CD4-positive, alpha-beta memory T cell (primary cell): ENCODE measurements at regions not wholly inside any gene's neighbourhood (a gene's known extent, or its start where the extent isn't known, plus 50 kb on each side); places are given as distances from the start of the nearest gene placed in this dataset.

Experiments used
- CTCF ChIA-PET: fragments of 350-600 bp; sonication (Branson Sonifier 250); formaldehyde crosslinking; loops from one replicate; lab custom pipeline; 2021; ENCODE audit warnings: inconsistent platforms; ENCODE audit not compliant: partially characterized antibody; lab: Charles Lee
- POLR2A ChIA-PET: fragments of 350-600 bp; sonication (Branson Sonifier 250); formaldehyde crosslinking; loops from one replicate; lab custom pipeline; 2021; ENCODE audit not compliant: partially characterized antibody; lab: Charles Lee
- DNase-seq, 5 donors: peaks; one replicate each; pipeline versions ENCODE4 v3.0.0 to v3.0.0-alpha.2; 2020 to 2022; ENCODE audit warnings: mixed read lengths in 1 of 5
- H3K27ac ChIP-seq: one replicate; pipeline ENCODE4 v1.7.0; 2013; ENCODE audit warnings: low read depth, low read length
- H3K27me3 ChIP-seq: 2 replicates; pipeline ENCODE4 v1.7.0; 2013; ENCODE audit warnings: mild to moderate bottlenecking, low read length, moderate library complexity; ENCODE audit not compliant: insufficient read depth
- H3K36me3 ChIP-seq: 2 replicates; pipeline ENCODE4 v1.7.0; 2013; ENCODE audit warnings: mild to moderate bottlenecking, low read length, moderate library complexity; ENCODE audit not compliant: insufficient read depth
- H3K4me1 ChIP-seq: 2 replicates; pipeline ENCODE4 v1.7.0; 2013; ENCODE audit warnings: mild to moderate bottlenecking, low read length, moderate library complexity; ENCODE audit not compliant: insufficient read depth
- H3K4me3 ChIP-seq, 2 donors: one replicate each; pipeline ENCODE4 v1.7.0; 2013; ENCODE audit warnings: low read length in 2 of 2, mild to moderate bottlenecking in 1 of 2
- H3K9me3 ChIP-seq, 2 donors: one replicate each; pipeline ENCODE4 v1.7.0; 2013; ENCODE audit warnings: low read length in 2 of 2, control low read depth in 1 of 2; ENCODE audit not compliant: control insufficient read depth in 1 of 2
- H3K27ac Mint-ChIP-seq, 7 donors: one replicate each; pipeline ENCODE4 v1.8.0; 2020 to 2021; ENCODE audit warnings: mixed read lengths in 7 of 7, mild to moderate bottlenecking in 6 of 7, inconsistent platforms in 3 of 7, moderate library complexity in 3 of 7
- H3K27me3 Mint-ChIP-seq, 2 donors: one replicate each; pipeline ENCODE4 v1.8.0; 2020 to 2021; ENCODE audit warnings: mixed read lengths in 2 of 2
- H3K36me3 Mint-ChIP-seq, 2 donors: one replicate each; pipeline ENCODE4 v1.8.0; 2020 to 2021; ENCODE audit warnings: mixed read lengths in 2 of 2, inconsistent platforms in 1 of 2, mild to moderate bottlenecking in 1 of 2
- H3K4me1 Mint-ChIP-seq, 4 donors: one replicate each; pipeline ENCODE4 v1.8.0; 2020 to 2021; ENCODE audit warnings: mixed read lengths in 4 of 4, mild to moderate bottlenecking in 1 of 4
- H3K4me3 Mint-ChIP-seq, 8 donors: one replicate each; pipeline ENCODE4 v1.8.0; 2020 to 2021; ENCODE audit warnings: mixed read lengths in 8 of 8, mild to moderate bottlenecking in 7 of 8, moderate library complexity in 6 of 8, inconsistent platforms in 3 of 8
- H3K9me3 Mint-ChIP-seq, 8 donors: one replicate each; pipeline ENCODE4 v1.8.0; 2020 to 2021; ENCODE audit warnings: mixed read lengths in 8 of 8, mild to moderate bottlenecking in 5 of 8, inconsistent platforms in 3 of 8, moderate library complexity in 1 of 8
- intact Hi-C: fragments of 100-400 bp; cut with micrococcal nuclease; formaldehyde crosslinking; loops from one replicate; pipeline ENCODE4 v1.15.1; 2023

DNA sequence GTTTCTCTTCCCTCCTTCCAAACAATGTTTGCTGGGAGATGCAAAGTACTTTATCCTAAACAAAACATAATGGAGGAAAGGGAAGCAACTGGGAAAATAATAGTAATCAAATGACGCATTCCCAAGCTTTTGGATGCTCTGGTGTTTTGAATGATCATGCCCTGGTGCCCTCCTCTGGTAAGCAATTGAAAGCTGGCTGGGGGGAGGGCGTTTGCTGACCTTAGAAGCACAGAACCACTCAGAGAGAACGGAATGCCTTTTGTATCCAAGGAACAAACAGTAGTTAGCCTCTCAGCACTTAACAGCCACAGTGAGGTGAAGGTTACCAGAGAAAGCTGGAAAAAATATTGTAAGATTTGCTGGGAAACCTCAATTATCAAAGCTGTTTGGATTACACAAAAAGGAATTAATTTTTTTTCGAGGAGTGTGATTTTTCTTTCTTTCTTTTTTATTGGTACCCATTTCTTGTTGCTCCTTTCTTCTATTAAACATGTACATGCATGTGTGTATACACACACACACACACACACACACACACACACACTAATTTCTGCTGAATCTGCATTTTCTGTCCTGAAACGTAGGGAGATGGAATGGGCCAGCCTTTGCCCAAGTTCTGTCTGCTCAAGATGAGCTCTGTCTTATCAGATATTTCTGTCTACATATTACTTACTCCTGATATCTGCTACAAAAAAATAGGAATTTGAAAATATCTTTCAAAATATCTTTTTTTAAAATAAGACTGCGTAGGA is 155.8 kb upstream of the IGFBP7 start:
- Histone ChIP-seq H3K9me3 (no peaks in the 10 kb centered on the region), H3K36me3 (no peaks in the 10 kb centered on the region), H3K27me3 (no peaks in the 10 kb centered on the region), H3K4me1 (no peaks in the 10 kb centered on the region), H3K27ac (no peak overlapping the region), H3K4me3 (no peak overlapping the region)
- ChIA-PET CTCF (no interaction called here), POLR2A (no interaction called here)
- Mint-ChIP-seq H3K4me3 (no peak overlapping the region), H3K27ac (no peak overlapping the region), H3K9me3 (peaks cover 0 to 16% (median 7%) of the 10 kb centered on the region in 8 donors), H3K36me3 (no peaks in the 10 kb centered on the region), H3K4me1 (no peaks in the 10 kb centered on the region), H3K27me3 (peaks cover 0 to 3% of the 10 kb centered on the region in 2 donors)
- intact Hi-C loops: no loop called here
- no peak for DNase-seq

DNA sequence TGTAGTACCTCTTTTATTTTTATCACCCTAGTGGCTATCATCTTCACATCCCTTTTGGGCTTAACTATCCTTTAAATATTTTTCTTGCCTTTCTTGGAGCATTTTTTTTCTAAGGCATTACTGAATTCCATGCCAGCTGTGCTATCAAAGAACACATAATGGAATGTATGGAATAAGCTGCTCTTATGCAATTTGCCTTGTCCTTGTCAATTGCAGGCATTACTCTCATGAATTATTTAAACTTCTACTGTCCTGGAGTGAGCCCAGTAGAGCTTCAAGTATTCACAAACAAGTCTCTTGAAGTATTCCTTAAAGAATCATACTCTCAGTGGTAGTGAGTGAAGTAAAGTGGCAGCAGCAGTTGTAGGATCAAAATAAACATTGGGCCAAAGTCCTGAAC is 144.6 kb upstream of the IGFBP7 start:
- H3K4me3 Mint-ChIP-seq: no peak overlapping the region
- no peak overlapping the region for H3K27ac Mint-ChIP-seq
- Histone ChIP-seq H3K27me3 (no peaks in the 10 kb centered on the region), H3K4me1 (no peaks in the 10 kb centered on the region), H3K4me3 (no peak overlapping the region), H3K27ac (no peak overlapping the region), H3K9me3 (no peaks in the 10 kb centered on the region), H3K36me3 (no peaks in the 10 kb centered on the region)
- H3K4me1 Mint-ChIP-seq: no peaks in the 10 kb centered on the region
- POLR2A ChIA-PET: no interaction called here
- no peak for DNase-seq
- no peaks in the 10 kb centered on the region for H3K36me3 Mint-ChIP-seq
- intact Hi-C loops: no loop called here
- H3K27me3 Mint-ChIP-seq: no peaks in the 10 kb centered on the region
- CTCF ChIA-PET: no interaction called here
- peaks cover 0 to 10% (median 2%) of the 10 kb centered on the region in 8 donors for H3K9me3 Mint-ChIP-seq

DNA sequence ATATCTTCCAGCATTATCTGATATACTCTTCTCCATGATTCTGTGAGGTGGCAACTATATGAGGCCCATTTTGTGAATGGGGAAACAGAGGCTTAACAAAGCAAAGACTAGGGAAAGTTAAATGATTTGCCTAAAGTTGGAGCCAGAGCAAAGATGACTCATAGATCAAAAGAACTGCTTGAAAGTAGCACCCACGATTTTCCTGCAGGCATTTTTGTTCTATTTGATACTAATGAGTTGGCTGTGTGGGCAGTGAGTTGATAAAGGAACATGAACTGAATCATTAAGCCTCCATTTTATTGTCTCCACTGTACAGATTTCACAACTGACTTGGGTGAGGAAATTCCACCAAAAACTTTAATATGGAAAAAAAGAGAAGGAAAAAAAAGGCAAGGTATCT is 138.9 kb upstream of the IGFBP7 start:
- Histone ChIP-seq H3K4me1 (no peaks in the 10 kb centered on the region), H3K27me3 (no peaks in the 10 kb centered on the region), H3K36me3 (no peaks in the 10 kb centered on the region), H3K27ac (no peak overlapping the region), H3K4me3 (no peak overlapping the region), H3K9me3 (no peaks in the 10 kb centered on the region)
- POLR2A ChIA-PET: no interaction called here
- Mint-ChIP-seq H3K36me3 (no peaks in the 10 kb centered on the region), H3K4me3 (no peak overlapping the region), H3K27me3 (no peaks in the 10 kb centered on the region), H3K27ac (no peak overlapping the region), H3K9me3 (peaks cover 0 to 5% (median 2%) of the 10 kb centered on the region in 8 donors), H3K4me1 (no peaks in the 10 kb centered on the region)
- DNase-seq: no peak
- CTCF ChIA-PET: no interaction called here
- intact Hi-C loops: no loop called here

DNA sequence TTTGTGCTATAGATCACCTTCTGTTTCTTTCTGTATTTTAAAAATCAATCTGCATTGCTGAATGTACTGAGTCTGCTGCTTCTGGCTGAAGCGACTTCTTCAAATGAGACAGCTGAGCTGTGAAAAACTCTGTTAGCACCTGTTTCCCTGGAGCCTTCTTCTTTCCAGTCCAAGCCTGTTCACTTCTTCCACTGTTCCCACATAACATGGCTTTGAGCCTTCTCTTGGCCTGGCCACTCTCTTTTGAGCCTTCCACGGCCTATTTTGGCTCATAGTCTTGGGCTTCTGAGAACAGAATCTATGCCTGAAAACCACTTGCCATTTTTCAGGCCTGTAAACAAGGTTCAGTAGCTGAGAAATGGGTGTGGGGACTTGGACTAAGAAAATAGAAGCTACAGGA is 132.9 kb upstream of the IGFBP7 start:
- H3K4me1 ChIP-seq: no peaks in the 10 kb centered on the region
- ChIA-PET POLR2A (no interaction called here), CTCF (no interaction called here)
- no peak overlapping the region for H3K4me3 Mint-ChIP-seq
- H3K27me3 Mint-ChIP-seq: peaks cover 2% of the 10 kb centered on the region in 2 donors
- no peak for DNase-seq
- no peaks in the 10 kb centered on the region for H3K27me3 ChIP-seq
- H3K27ac Mint-ChIP-seq: no peak overlapping the region
- no peak overlapping the region for H3K27ac ChIP-seq
- H3K9me3 ChIP-seq: no peaks in the 10 kb centered on the region
- no peak overlapping the region for H3K4me3 ChIP-seq
- H3K9me3 Mint-ChIP-seq: peaks cover 0 to 5% (median under 1%) of the 10 kb centered on the region in 8 donors
- intact Hi-C loops: no loop called here
- no peaks in the 10 kb centered on the region for H3K36me3 Mint-ChIP-seq
- no peaks in the 10 kb centered on the region for H3K36me3 ChIP-seq
- H3K4me1 Mint-ChIP-seq: no peaks in the 10 kb centered on the region

DNA sequence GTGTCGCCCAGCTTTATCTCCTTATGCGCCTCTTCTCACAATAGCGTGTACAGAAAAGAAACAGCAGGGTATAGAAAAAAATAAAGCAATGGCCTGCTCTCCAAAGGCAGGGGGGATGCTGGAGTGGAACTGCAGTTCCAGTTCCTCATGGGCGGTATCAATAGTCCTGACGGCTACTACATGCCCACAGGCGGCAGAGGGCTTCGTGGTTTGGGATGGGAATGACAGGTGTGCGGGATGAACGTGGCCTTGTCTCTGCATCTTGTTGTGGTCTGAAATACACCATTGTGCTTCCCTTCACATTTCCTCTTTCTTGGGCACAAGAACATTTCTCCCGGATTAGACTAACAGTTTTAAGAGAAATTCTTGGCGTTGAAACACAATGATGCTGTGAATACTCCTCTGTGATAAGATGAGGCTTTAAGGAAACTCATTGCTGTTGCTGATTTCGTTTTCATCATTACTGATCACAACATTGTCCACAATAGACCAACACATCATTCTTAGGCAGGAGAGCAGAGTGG is 124.1 kb upstream of the IGFBP7 start:
- ChIA-PET POLR2A (no interaction called here), CTCF (no interaction called here)
- Mint-ChIP-seq H3K4me1 (no peaks in the 10 kb centered on the region), H3K4me3 (no peak overlapping the region), H3K36me3 (no peaks in the 10 kb centered on the region), H3K27ac (no peak overlapping the region), H3K27me3 (peaks cover 2 to 7% of the 10 kb centered on the region in 2 donors), H3K9me3 (peaks cover 0 to 3% (median 0%) of the 10 kb centered on the region in 8 donors)
- DNase-seq: no peak
- no peaks in the 10 kb centered on the region for H3K36me3 ChIP-seq
- H3K27ac ChIP-seq: no peak overlapping the region
- no peaks in the 10 kb centered on the region for H3K27me3 ChIP-seq
- intact Hi-C loops: no loop called here
- no peak overlapping the region for H3K4me3 ChIP-seq
- H3K9me3 ChIP-seq: no peaks in the 10 kb centered on the region
- no peaks in the 10 kb centered on the region for H3K4me1 ChIP-seq

DNA sequence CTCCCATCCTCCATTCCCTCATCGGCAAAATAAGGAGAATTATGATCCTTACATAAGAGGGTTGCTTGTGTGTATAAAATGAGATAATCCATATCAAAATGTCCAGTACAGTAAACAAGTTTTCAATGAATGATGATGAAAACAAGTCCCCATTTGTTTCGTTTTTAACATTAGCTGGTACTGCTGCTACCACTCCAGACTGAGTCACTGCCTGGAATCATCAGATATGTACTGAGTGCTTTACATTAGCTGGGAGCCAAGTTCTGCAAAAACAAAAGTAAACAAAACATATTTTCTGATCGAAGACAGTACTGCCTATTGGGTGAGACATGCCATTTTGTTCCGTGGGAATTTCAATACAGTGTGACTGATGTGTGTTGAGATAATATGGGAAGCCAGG is 123.2 kb upstream of the IGFBP7 start:
- H3K27ac ChIP-seq: no peak overlapping the region
- CTCF ChIA-PET: no interaction called here
- H3K36me3 Mint-ChIP-seq: no peaks in the 10 kb centered on the region
- no peaks in the 10 kb centered on the region for H3K36me3 ChIP-seq
- H3K4me1 Mint-ChIP-seq: no peaks in the 10 kb centered on the region
- no peaks in the 10 kb centered on the region for H3K27me3 ChIP-seq
- H3K27ac Mint-ChIP-seq: no peak overlapping the region
- no peak overlapping the region for H3K4me3 Mint-ChIP-seq
- H3K4me1 ChIP-seq: no peaks in the 10 kb centered on the region
- H3K27me3 Mint-ChIP-seq: peaks cover 4 to 9% of the 10 kb centered on the region in 2 donors
- peaks cover 0 to 4% (median 0%) of the 10 kb centered on the region in 8 donors for H3K9me3 Mint-ChIP-seq
- intact Hi-C loops: no loop called here
- POLR2A ChIA-PET: no interaction called here
- DNase-seq: no peak
- no peak overlapping the region for H3K4me3 ChIP-seq
- no peaks in the 10 kb centered on the region for H3K9me3 ChIP-seq

DNA sequence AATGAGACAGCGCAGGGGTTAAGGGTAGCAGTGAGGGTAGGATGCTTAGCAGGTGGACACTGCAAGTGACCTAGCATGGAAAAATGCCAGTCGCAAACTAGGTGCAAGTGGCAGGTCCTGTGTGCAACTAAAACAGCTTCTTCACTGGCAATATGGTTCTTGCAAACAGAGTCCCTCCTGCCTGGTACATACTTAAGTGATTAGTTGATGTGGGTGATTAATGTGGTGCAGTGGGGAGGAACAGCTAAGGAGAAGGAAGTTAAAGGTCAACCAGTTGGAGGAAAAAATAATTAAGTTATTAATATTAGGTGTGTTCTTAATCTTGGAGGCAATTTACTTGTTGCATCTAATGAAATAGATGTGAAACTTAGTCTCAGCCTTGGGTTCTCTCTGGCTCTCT is 121.6 kb upstream of the IGFBP7 start:
- Histone ChIP-seq H3K9me3 (no peaks in the 10 kb centered on the region), H3K4me3 (no peak overlapping the region), H3K4me1 (no peaks in the 10 kb centered on the region), H3K27ac (no peak overlapping the region), H3K27me3 (no peaks in the 10 kb centered on the region), H3K36me3 (no peaks in the 10 kb centered on the region)
- peaks cover 0 to 6% (median 0%) of the 10 kb centered on the region in 8 donors for H3K9me3 Mint-ChIP-seq
- ChIA-PET POLR2A (no interaction called here), CTCF (no interaction called here)
- H3K4me3 Mint-ChIP-seq: no peak overlapping the region
- no peaks in the 10 kb centered on the region for H3K36me3 Mint-ChIP-seq
- no peak for DNase-seq
- H3K27me3 Mint-ChIP-seq: peaks cover 4 to 14% of the 10 kb centered on the region in 2 donors
- intact Hi-C loops: no loop called here
- H3K27ac Mint-ChIP-seq: no peak overlapping the region
- no peaks in the 10 kb centered on the region for H3K4me1 Mint-ChIP-seq
